Spleen (tissue), 11 donors: ENCODE measurements at regions not wholly inside any gene's neighbourhood (a gene's known extent, or its start where the extent isn't known, plus 50 kb on each side); places are given as distances from the start of the nearest gene placed in this dataset.

Experiments used
- DNase-seq: peaks from one replicate; pipeline ENCODE4 v3.0.0-alpha.2; 2020
- H3K27ac ChIP-seq, 8 donors: fragments of 200-600 bp; sonication (generic) in 7 of 8; 1 replicate in 4 of 8; 2 replicates in 4 of 8; pipeline versions ENCODE4 v1.5.0 to v1.8.0; 2016 to 2021; ENCODE audit warnings: inconsistent platforms in 4 of 8, mild to moderate bottlenecking in 4 of 8, moderate library complexity in 1 of 8
- H3K27me3 ChIP-seq, 7 donors: fragments of 200-600 bp; sonication (generic) in 6 of 7; replicated peaks in 1 of 7; 1 replicate in 4 of 7; 2 replicates in 3 of 7; pipeline versions ENCODE4 v1.5.0 to v1.8.0; 2016 to 2021; ENCODE audit warnings: inconsistent platforms in 3 of 7, mild to moderate bottlenecking in 1 of 7
- H3K36me3 ChIP-seq, 6 donors: fragments of 200-600 bp; sonication (generic) in 5 of 6; 1 replicate in 4 of 6; 2 replicates in 2 of 6; pipeline versions ENCODE4 v1.5.0 to v1.8.0; 2016 to 2021; ENCODE audit warnings: inconsistent platforms in 2 of 6
- H3K4me1 ChIP-seq, 6 donors: fragments of 200-600 bp; sonication (generic) in 5 of 6; 1 replicate in 3 of 6; 2 replicates in 3 of 6; pipeline versions ENCODE4 v1.5.0 to v1.8.0; 2016 to 2021; ENCODE audit warnings: inconsistent platforms in 3 of 6
- H3K4me3 ChIP-seq, 8 donors: fragments of 200-600 bp; sonication (generic) in 7 of 8; 1 replicate in 4 of 8; 2 replicates in 4 of 8; pipeline versions ENCODE4 v1.5.0 to v1.8.0; 2016 to 2021; ENCODE audit warnings: inconsistent platforms in 4 of 8, mild to moderate bottlenecking in 4 of 8, moderate library complexity in 2 of 8
- H3K9me3 ChIP-seq, 8 donors: fragments of 200-600 bp; sonication (generic) in 7 of 8; 1 replicate in 4 of 8; 2 replicates in 4 of 8; pipeline versions ENCODE4 v1.5.0 to v1.8.0; 2016 to 2021; ENCODE audit warnings: inconsistent platforms in 4 of 8
- CTCF ChIP-seq, 11 experiments: fragments of 200-600 bp in 7 of 11; fragments of 450-650 bp in 4 of 11; sonication (generic) in 4 of 11; IDR thresholded peaks in 8 of 11; conservative IDR thresholded peaks in 3 of 11; 1 replicate in 7 of 11; 2 replicates in 4 of 11; pipeline versions ENCODE4 v1.4.0 to v1.8.0; 2016 to 2021; ENCODE audit warnings: antibody characterized with exemption in 11 of 11, inconsistent platforms in 4 of 11, mild to moderate bottlenecking in 1 of 11
- POLR2A ChIP-seq, 3 donors: fragments of 450-650 bp; IDR thresholded peaks; one replicate each; pipeline ENCODE4 v1.5.1; 2017; ENCODE audit warnings: antibody characterized with exemption in 3 of 3, mild to moderate bottlenecking in 1 of 3
- POLR2AphosphoS5 ChIP-seq, 3 donors: sonication (generic); formaldehyde crosslinking; IDR thresholded peaks; one replicate each; pipeline ENCODE4 v1.5.1; 2017; ENCODE audit warnings: antibody characterized with exemption in 3 of 3
- WGBS, 5 donors: extraction: QIAGEN DNeasy Blood & Tissue Kit in 3 of 5; methylation state at CpG; one replicate each; pipeline versions ENCODE4 v1.1.5 to v1.1.7; 2013 to 2018; 5-methylcytosine and 5-hydroxymethylcytosine counted together
- intact Hi-C: fragments of 100-400 bp; cut with DNase I; formaldehyde crosslinking; loops from one replicate; pipeline ENCODE4 v1.15.0; 2023; ENCODE audit warnings: low total_unique reads
- donor health status: healthy with polysubstance abuse.
- donor health status: DM: no; HTN: no; CAD: no; lungs with moderate emphysema.
- donor health status: DM: no; HTN: no; CAD: no.
- donor health status: Bipolar disorder and iron deficiency.
- donor health status: healthy.
- donor health status: DM: no; HTN: no; CAD: no.
- donor health status: DM: yes; HTN: yes; CAD: no.

- Histone ChIP-seq H3K4me1 (no peaks in the 10 kb centered on the region), H3K27ac (no peak overlapping the region), H3K4me3 (no peak overlapping the region), H3K9me3 (peaks cover 0 to 2% (median 0%) of the 10 kb centered on the region in 8 donors), H3K36me3 (no peaks in the 10 kb centered on the region), H3K27me3 (no peaks in the 10 kb centered on the region)
- intact Hi-C loops: no loop called here
- no peak for TF ChIP-seq CTCF (IDR thresholded peaks at IDR 0.05 in 8 of 11, conservative IDR thresholded peaks at IDR 0.05 in 3 of 11)
- no peak for TF ChIP-seq POLR2AphosphoS5 (IDR thresholded peaks at IDR 0.05)
- no peak for TF ChIP-seq POLR2A (IDR thresholded peaks at IDR 0.05)
- 81 to 86% (median 85%) methylated on average over 1 of the region's 1 CpG for WGBS, 5 donors
- DNase-seq: no peak
These were observed 408.0 kb upstream of the GJE1 start for GRCh38 chr6:141724731-141725130.

- TF ChIP-seq POLR2A (IDR thresholded peaks at IDR 0.05): no peak
- TF ChIP-seq CTCF (IDR thresholded peaks at IDR 0.05 in 8 of 11, conservative IDR thresholded peaks at IDR 0.05 in 3 of 11): no peak
- no peak for TF ChIP-seq POLR2AphosphoS5 (IDR thresholded peaks at IDR 0.05)
- intact Hi-C loops: no loop called here
- H3K4me3 ChIP-seq: no peak overlapping the region
- 75 to 82% (median 80%) methylated on average over 5 of the region's 5 CpGs for WGBS, 5 donors
- H3K27me3 ChIP-seq: no peaks in the 10 kb centered on the region
- no peaks in the 10 kb centered on the region for H3K36me3 ChIP-seq
- no peaks in the 10 kb centered on the region for H3K9me3 ChIP-seq
- no peaks in the 10 kb centered on the region for H3K4me1 ChIP-seq
- H3K27ac ChIP-seq: no peak overlapping the region
- DNase-seq: no peak
These were observed 413.2 kb upstream of the GJE1 start for GRCh38 chr6:141719476-141719875.

GRCh38 chr6:141705431-141705830 lies 427.3 kb upstream of the GJE1 start:
- H3K36me3 ChIP-seq: no peaks in the 10 kb centered on the region
- intact Hi-C loops: no loop called here
- no peak overlapping the region for H3K4me3 ChIP-seq
- no peak overlapping the region for H3K27ac ChIP-seq
- TF ChIP-seq CTCF (IDR thresholded peaks at IDR 0.05 in 8 of 11, conservative IDR thresholded peaks at IDR 0.05 in 3 of 11) (no peak), POLR2A (IDR thresholded peaks at IDR 0.05) (no peak), POLR2AphosphoS5 (IDR thresholded peaks at IDR 0.05) (no peak)
- no peak for DNase-seq
- no peaks in the 10 kb centered on the region for H3K4me1 ChIP-seq
- H3K9me3 ChIP-seq: no peaks in the 10 kb centered on the region
- WGBS, 5 donors: 77 to 84% (median 78%) methylated on average over 3 of the region's 3 CpGs
- H3K27me3 ChIP-seq: no peaks in the 10 kb centered on the region

GRCh38 chr6:141704151-141704550 lies 428.6 kb upstream of the GJE1 start:
- no peak for DNase-seq
- 79 to 95% (median 86%) methylated on average over 1 of the region's 1 CpG for WGBS, 5 donors
- Histone ChIP-seq H3K4me3 (no peak overlapping the region), H3K27ac (no peak overlapping the region), H3K4me1 (no peaks in the 10 kb centered on the region), H3K36me3 (no peaks in the 10 kb centered on the region), H3K9me3 (no peaks in the 10 kb centered on the region), H3K27me3 (no peaks in the 10 kb centered on the region)
- no peak for TF ChIP-seq POLR2AphosphoS5 (IDR thresholded peaks at IDR 0.05)
- no peak for TF ChIP-seq POLR2A (IDR thresholded peaks at IDR 0.05)
- no peak for TF ChIP-seq CTCF (IDR thresholded peaks at IDR 0.05 in 8 of 11, conservative IDR thresholded peaks at IDR 0.05 in 3 of 11)
- intact Hi-C loops: no loop called here
